ENCODE measurements at regions not wholly inside any gene's neighbourhood (a gene's known extent, or its start where the extent isn't known, plus 50 kb on each side); places are given as distances from the start of the nearest gene placed in this dataset.
"Not testable (repeated sequence)": the region's sequence is repeated elsewhere in the genome, so short reads cannot be mapped to it uniquely, and the experiment has no call there.

GRCh38 chrX:35392232-35392631 lies 405.9 kb upstream of the MAGEB16 start:
- no peak for DNase-seq (ENCODE audit: low spot score)

DNA sequence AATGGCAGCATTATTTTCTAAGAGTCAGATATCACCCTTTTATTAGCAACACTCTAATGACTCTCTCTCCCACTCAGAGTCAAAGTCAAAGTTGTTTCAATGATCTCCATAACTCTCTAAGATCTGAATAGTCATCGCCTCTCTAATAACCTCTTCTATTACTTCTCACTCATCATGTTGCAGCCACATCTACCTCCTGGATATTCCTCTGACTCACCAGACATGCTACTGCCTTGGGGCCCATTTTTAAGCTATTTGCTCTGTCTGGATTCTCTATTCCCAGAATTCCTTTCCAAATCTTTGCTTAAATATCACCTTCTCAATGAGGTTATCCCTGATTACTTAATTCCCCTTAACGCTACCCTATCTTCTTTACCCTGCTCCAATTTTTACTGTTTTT lies 391.8 kb upstream of the MAGEB16 start:
- DNase-seq (ENCODE audit: low spot score) = no peak

- DNase-seq (ENCODE audit: low spot score) = no peak
These were observed 381.4 kb upstream of the MAGEB16 start for GRCh38 chrX:35416782-35417181.

GRCh38 chrX:35432056-35432455 lies 366.1 kb upstream of the MAGEB16 start:
- no peak for DNase-seq (ENCODE audit: low spot score)

DNA sequence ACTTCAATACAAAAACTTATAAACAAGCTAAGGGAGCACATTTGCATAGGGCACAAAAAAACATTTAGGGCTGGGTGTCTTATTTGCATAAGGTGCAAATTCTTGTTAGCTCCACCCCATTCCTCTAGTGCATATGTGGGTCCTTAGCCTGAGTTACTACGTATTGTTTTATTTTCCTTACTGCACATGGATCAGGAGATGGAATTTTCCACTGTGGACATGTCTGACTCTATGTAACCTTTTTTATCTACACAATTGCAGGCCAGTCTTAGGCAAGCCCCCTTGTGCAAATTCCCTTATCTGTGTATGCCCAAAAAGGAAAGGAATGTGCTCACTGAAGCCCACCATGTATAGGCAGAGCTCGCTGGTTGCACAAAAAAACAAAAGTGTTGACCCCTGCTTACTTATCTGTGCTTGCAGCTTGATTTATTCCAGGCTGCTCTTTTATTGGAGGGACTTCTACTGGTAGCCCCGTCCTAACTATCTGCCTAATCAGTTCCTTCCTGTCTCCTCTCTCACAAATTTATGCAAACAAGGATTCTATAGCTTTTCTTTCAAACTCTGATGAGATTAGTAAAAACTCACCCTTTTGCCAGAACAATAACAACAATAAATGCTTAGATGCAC lies 359.0 kb upstream of the MAGEB16 start:
- no peak for DNase-seq (ENCODE audit: low spot score)

DNA sequence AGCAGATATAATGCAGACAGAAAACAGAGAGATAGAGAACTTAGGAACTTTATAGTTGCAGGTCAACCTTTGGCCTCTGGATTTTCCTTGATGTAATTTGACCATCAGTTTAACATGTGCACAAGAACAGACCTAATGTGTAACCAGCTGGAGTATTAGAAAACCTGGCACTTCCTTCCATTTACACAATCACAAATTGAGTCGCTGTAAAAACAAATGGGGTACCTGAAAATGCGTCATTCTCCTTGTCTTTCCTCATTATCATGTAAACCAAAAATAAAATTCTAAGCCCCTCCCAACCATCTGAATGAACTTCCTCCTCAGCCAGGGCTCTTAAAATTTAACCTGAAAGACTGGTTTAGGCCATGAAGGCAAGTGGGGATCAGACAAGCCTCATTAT lies 358.4 kb upstream of the MAGEB16 start:
- DNase-seq (ENCODE audit: low spot score) = no peak

GRCh38 chrX:35442421-35442820 lies 355.7 kb upstream of the MAGEB16 start:
- DNase-seq (ENCODE audit: low spot score) = no peak

DNA sequence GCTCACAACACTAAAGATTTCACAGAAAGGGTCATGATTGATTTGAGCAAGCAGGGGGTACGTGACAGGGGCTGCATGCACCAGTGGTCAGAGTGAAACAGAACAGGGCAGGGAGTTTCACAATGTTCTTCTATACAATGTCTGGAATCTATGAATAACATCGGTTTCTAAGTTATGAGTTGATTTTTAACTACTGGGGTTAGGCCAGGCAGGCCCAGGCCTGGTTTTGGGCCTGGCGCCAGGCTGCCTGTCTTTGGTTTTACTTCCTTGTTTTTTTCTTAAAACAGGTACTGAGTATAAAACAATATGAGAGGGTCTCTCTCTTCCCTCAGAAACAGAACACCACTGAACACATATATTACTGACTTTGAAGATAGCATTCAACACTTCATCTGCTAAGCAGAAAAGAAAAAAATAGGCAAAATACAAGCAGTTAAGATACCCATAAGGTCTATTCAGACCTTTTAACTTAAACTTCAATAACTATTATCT lies 355.0 kb upstream of the MAGEB16 start:
- DNase-seq (ENCODE audit: low spot score) = not testable (repeated sequence)

GRCh38 chrX:35444671-35445355 lies 353.3 kb upstream of the MAGEB16 start:
- DNase-seq (ENCODE audit: low spot score) = no peak

GRCh38 chrX:35445912-35446311 lies 352.2 kb upstream of the MAGEB16 start:
- DNase-seq (ENCODE audit: low spot score) = no peak

DNA sequence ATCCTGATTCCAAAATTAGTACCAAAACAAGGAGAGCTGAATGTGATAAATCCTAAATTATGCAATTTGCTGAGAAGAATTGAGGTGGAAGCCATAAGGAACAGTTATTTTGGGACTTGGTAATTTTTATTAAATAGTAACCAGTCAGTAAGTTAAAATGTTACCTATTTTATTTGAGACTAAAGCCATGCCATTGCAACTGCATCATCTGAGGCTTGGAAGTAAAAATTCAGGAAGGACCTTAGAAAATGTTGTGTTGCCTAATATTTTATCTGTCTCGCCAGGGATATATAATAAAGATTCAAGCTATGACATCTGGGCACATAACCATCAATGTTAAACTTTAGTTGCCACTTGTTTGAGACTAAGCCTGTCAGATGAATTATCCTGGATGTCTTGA lies 341.3 kb upstream of the MAGEB16 start:
- no peak for DNase-seq (ENCODE audit: low spot score)

DNA sequence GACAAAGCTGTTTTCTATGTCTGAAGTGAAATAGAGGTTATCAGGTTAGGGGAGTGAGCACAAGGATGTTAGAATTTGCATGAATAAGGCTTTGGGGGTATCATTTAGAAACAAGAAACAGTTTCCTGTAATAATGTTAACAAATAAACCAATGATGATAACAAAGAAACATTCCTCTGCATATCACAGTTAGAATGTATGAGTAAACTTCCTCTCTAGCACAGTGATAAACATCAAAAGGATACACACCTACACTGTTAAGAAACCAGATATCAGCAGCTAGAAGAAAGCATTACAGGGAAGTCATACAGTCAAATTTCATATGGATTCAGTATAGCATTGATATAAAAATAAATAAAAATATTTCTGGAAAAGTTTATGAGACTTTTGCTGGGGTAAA lies 340.0 kb upstream of the MAGEB16 start:
- DNase-seq (ENCODE audit: low spot score) = no peak

- DNase-seq (ENCODE audit: low spot score) = no peak
These were observed 337.0 kb upstream of the MAGEB16 start for GRCh38 chrX:35461164-35461563.

- not testable (repeated sequence) for DNase-seq (ENCODE audit: low spot score)
These were observed 301.5 kb upstream of the MAGEB16 start for GRCh38 chrX:35496671-35497070.

GRCh38 chrX:35497453-35497852 lies 300.7 kb upstream of the MAGEB16 start:
- DNase-seq (ENCODE audit: low spot score) = not testable (repeated sequence)

DNA sequence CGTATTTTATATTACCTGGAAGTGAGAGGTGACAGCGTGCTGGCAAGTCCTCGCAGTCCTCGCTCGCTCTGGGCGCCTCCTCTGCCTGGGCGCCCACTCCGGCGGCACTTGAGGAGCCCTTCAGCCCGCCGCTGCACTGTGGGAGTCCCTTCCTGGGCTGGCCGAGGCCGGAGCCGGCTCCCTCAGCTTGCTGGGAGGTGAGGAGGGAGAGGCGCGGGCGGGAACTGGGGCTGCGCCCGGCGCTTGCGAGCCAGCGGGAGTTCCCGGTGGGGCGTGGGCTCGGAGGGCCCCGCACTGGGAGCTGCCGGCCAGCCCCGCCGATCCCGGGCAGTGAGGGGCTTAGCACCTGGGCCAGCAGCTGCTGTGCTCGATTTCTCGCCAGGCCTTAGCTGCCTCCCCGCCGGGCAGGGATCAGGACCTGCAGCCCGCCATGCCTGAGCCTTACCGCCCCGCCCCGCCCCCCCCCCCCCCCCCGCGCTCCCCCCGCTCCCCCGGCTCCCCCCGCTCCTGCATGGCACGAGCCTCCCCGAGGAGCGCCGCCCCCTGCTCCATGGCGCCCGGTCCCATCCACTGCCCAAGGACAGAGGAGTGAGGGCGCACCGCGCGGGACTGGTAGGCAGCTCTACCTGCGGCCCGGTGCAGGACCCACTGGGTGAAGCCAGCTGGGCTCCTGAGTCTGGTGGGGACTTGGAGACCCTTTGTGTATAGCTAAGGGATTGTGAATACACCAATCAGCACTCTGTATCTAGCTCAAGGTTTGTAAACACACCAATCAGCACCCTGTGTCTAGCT lies 298.9 kb upstream of the MAGEB16 start:
- no peak for DNase-seq (ENCODE audit: low spot score)

DNA sequence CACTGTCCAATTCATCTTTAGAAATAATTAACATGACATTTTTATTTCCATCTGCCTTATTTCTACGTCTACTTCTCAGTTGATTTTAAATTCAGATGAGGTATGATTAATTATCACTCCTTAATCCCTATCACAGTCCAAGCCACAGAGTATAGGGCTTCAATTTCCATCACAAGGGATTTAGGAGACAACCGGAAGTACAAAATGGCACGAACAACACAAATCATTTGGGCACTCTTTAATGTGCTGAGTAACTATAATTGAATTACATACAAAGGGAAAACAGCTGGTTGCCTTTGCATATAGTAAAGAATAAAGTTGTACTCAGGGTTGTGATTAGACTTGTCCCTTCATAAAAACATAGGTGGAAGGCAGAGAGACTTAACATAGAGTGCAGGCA lies 290.4 kb upstream of the MAGEB16 start:
- no peak for DNase-seq (ENCODE audit: low spot score)

GRCh38 chrX:35548003-35548402 lies 250.1 kb upstream of the MAGEB16 start:
- DNase-seq (ENCODE audit: low spot score) = not testable (repeated sequence)

DNA sequence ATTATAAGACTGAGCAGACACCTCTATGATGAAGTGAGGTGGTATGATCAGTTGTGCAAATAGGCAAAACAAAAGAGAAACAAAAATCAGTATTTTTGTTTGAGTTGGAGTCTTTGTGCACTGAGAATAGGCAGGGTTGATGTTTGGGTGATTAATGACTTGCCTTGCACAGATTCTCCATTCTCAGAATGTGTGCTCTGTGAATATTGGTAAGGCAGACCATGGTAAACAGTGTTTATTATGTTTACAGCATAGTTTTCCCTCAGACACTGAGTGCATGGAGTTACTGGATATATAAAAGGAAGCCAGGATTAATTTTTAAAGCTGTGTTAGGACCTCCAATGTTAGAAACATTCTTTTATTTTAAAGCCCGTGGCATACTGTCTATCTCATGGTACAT lies 240.2 kb upstream of the MAGEB16 start:
- no peak for DNase-seq (ENCODE audit: low spot score)

- no peak for DNase-seq (ENCODE audit: low spot score)
These were observed 236.2 kb upstream of the MAGEB16 start for GRCh38 chrX:35561985-35562384.

- no peak for DNase-seq (ENCODE audit: low spot score)
These were observed 235.7 kb upstream of the MAGEB16 start for GRCh38 chrX:35562395-35562794.

DNA sequence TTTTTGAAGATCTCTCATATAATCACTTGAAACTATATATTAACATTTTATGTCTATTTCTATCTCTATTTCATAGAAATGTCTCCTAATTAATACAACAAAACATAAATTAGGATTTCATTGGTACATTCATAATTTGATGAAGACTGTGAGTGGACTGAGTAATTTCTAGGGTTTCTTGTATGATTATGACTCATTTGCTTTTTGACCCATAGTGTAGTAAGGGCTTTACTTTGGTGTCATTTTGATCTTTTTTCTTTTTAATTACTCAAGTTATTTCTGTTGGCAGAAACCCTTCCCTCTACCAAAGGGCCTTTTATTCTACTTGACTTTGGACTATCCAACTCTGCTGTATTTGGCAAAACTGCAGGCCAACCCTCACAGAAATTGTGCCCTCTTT lies 207.9 kb upstream of the MAGEB16 start:
- no peak for DNase-seq (ENCODE audit: low spot score)

DNA sequence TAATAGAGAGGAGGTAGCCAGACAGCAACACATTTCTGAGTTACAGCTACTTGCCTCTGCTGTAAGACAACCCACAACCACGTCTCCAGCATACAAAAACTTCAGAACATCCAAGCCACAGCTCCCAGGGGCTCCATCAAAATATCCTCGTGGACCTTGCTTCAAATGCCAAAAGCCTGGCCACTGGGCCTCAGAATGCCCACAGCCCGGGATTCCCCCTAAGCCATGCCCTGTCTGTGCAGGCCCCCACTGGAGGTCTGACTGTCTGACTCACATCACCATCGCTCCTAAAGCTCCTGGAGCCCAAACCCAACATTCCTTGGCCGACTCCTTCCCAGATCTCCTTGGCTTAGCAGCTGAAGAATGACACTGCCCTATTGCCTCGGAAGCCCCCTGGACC lies 186.6 kb upstream of the MAGEB16 start:
- not testable (repeated sequence) for DNase-seq (ENCODE audit: low spot score)
